ENCODE measurements at regions not wholly inside any gene's neighbourhood (a gene's known extent, or its start where the extent isn't known, plus 50 kb on each side); places are given as distances from the start of the nearest gene placed in this dataset.

GRCh38 chr18:67590571-67591141 lies 74.1 kb upstream of the DSEL start:
- DNase-seq (ENCODE audit: low spot score) = no peak

- DNase-seq (ENCODE audit: low spot score) = no peak
Observed at GRCh38 chr18:67589325-67589724, 72.8 kb upstream of the DSEL start.

GRCh38 chr18:67586101-67586500 lies 69.6 kb upstream of the DSEL start:
- DNase-seq (ENCODE audit: low spot score) = no peak

- no peak for DNase-seq (ENCODE audit: low spot score)
Observed at GRCh38 chr18:67583621-67584020, 67.1 kb upstream of the DSEL start.

- no peak for DNase-seq (ENCODE audit: low spot score)
Observed at GRCh38 chr18:67582488-67582887, 66.0 kb upstream of the DSEL start.

- DNase-seq (ENCODE audit: low spot score) = no peak
Observed at GRCh38 chr18:67581178-67581577, 64.7 kb upstream of the DSEL start.

- DNase-seq (ENCODE audit: low spot score) = no peak
Observed at GRCh38 chr18:67577386-67577785, 60.9 kb upstream of the DSEL start.

GRCh38 chr18:67574749-67575148 lies 58.2 kb upstream of the DSEL start:
- DNase-seq (ENCODE audit: low spot score) = no peak

- DNase-seq (ENCODE audit: low spot score) = no peak
Observed at GRCh38 chr18:67568166-67568565, 51.6 kb upstream of the DSEL start.

Data from AG08395 (cell line).